Endothelial cell of umbilical vein (primary cell): ENCODE measurements at regions not wholly inside any gene's neighbourhood (a gene's known extent, or its start where the extent isn't known, plus 50 kb on each side); places are given as distances from the start of the nearest gene placed in this dataset.

Experiments used
- BruUV-seq: library from RNA; stranded (reverse); fragments of 400-500 nt; replicated peaks from 2 replicates; lab custom pipeline; 2021; lab: Mats Ljungman, UMichigan
- CTCF ChIA-PET: fragments of 300-600, 350-600 bp; sonication (Branson Sonifier 250); formaldehyde crosslinking; loops from one replicate; lab custom pipeline; 2021; ENCODE audit warnings: antibody characterized with exemption, inconsistent platforms; lab: Charles Lee
- POLR2A ChIA-PET: fragments of 300-600, 350-600 bp; sonication (Branson Sonifier 250); formaldehyde crosslinking; loops from one replicate; lab custom pipeline; 2021; ENCODE audit warnings: antibody characterized with exemption, inconsistent platforms; lab: Charles Lee
- DNase-seq: peaks from one replicate; pipeline ENCODE4 v3.0.0-alpha.2; 2011; ENCODE audit warnings: low read depth, low spot score
- FAIRE-seq: peaks from 2 replicates; lab custom pipeline; 2011; peaks lifted over from hg19 to GRCh38; lab: Jason Lieb, UNC
- H2AFZ ChIP-seq: 2 replicates; pipeline ENCODE4 v1.6.0; 2012; ENCODE audit warnings: low read depth, low read length, control low read depth, inconsistent platforms
- H3K27ac ChIP-seq: 2 replicates; pipeline ENCODE4 v1.5.1; 2011; ENCODE audit warnings: low read depth, mild to moderate bottlenecking, control low read depth, low read length, moderate library complexity; ENCODE audit not compliant: insufficient read depth
- H3K27me3 ChIP-seq, 2 experiments: 2 replicates each; pipeline versions ENCODE4 v1.6.0 to v1.6.1; 2011; ENCODE audit warnings: low read length in 2 of 2, mixed read lengths in 1 of 2; ENCODE audit not compliant: control insufficient read depth in 2 of 2, insufficient read depth in 2 of 2
- H3K36me3 ChIP-seq, 2 experiments: 2 replicates in 1 of 2; 3 replicates in 1 of 2; pipeline ENCODE4 v1.5.1; 2011; ENCODE audit warnings: low read length in 2 of 2, mild to moderate bottlenecking in 1 of 2, moderate library complexity in 1 of 2; ENCODE audit not compliant: control insufficient read depth in 2 of 2, insufficient read depth in 2 of 2; ENCODE audit errors: extremely low read depth in 1 of 2
- H3K4me1 ChIP-seq: 3 replicates; pipeline ENCODE4 v1.5.1; 2011; ENCODE audit warnings: mild to moderate bottlenecking, low read length; ENCODE audit not compliant: control insufficient read depth, insufficient read depth; ENCODE audit errors: extremely low read depth
- H3K4me2 ChIP-seq: 2 replicates; pipeline ENCODE4 v1.6.1; 2011; ENCODE audit warnings: low read length, control low read depth, mixed read lengths; ENCODE audit not compliant: insufficient read depth
- H3K4me3 ChIP-seq, 3 experiments: fragments of 200-600 bp in 1 of 3; sonication (generic), shearing (Covaris generic) in 1 of 3; replicated peaks in 1 of 3; 2 replicates each; pipeline ENCODE4 v1.5.1; 2011 to 2016; ENCODE audit warnings: control low read depth in 3 of 3, low read length in 3 of 3, mild to moderate bottlenecking in 2 of 3, inconsistent platforms in 1 of 3, low read depth in 1 of 3, moderate library complexity in 1 of 3; ENCODE audit not compliant: insufficient read depth in 1 of 3
- H3K79me2 ChIP-seq: 2 replicates; pipeline ENCODE4 v1.6.0; 2012; ENCODE audit warnings: low read length, inconsistent platforms; ENCODE audit not compliant: control insufficient read depth, insufficient read depth
- H3K9ac ChIP-seq: replicated peaks from 2 replicates; pipeline ENCODE3; 2011; ENCODE audit warnings: low read length, control low read depth; ENCODE audit not compliant: insufficient read depth; ENCODE audit errors: extremely low read depth
- H3K9me1 ChIP-seq: replicated peaks from 3 replicates; pipeline ENCODE4 v1.6.0; 2011; ENCODE audit warnings: mild to moderate bottlenecking, low read length; ENCODE audit not compliant: control insufficient read depth, insufficient read depth; ENCODE audit errors: extremely low read depth
- H3K9me3 ChIP-seq: replicated peaks from 2 replicates; pipeline ENCODE4 v1.5.1; 2012; ENCODE audit warnings: low read length, inconsistent platforms; ENCODE audit not compliant: control insufficient read depth, insufficient read depth
- H4K20me1 ChIP-seq: replicated peaks from 2 replicates; pipeline ENCODE3; 2011; ENCODE audit warnings: mild to moderate bottlenecking, low read length; ENCODE audit not compliant: control insufficient read depth, insufficient read depth; ENCODE audit errors: extremely low read depth
- EZH2 ChIP-seq: IDR thresholded peaks from 2 replicates; pipeline ENCODE4 v1.6.1; 2012; ENCODE audit warnings: borderline replicate concordance, low read depth, mild to moderate bottlenecking, moderate library complexity, low read length, inconsistent platforms; ENCODE audit not compliant: severe bottlenecking
- FOS ChIP-seq: IDR thresholded peaks from 2 replicates; pipeline ENCODE4 v1.6.1; 2011; ENCODE audit warnings: mild to moderate bottlenecking, low read length, moderate library complexity, borderline replicate concordance; ENCODE audit not compliant: insufficient read depth
- GATA2 ChIP-seq: IDR thresholded peaks from 2 replicates; pipeline ENCODE4 v1.7.0; 2011; ENCODE audit warnings: low read depth, mild to moderate bottlenecking, moderate library complexity, mixed read lengths, low read length; ENCODE audit not compliant: insufficient read length, insufficient read depth
- JUN ChIP-seq: IDR thresholded peaks from 2 replicates; pipeline ENCODE4 v1.6.1; 2011; ENCODE audit warnings: borderline replicate concordance, low read depth; ENCODE audit not compliant: insufficient read length, insufficient read depth
- MYC ChIP-seq: IDR thresholded peaks from one replicate; pipeline ENCODE4 v1.6.1; 2011; ENCODE audit warnings: mild to moderate bottlenecking, low read depth, low read length
- POLR2A ChIP-seq: IDR thresholded peaks from 2 replicates; pipeline ENCODE4 v1.6.1; 2012; ENCODE audit warnings: low read depth, mild to moderate bottlenecking, control low read depth, low read length
- POLR2AphosphoS5 ChIP-seq: IDR thresholded peaks from 2 replicates; pipeline ENCODE4 v1.6.1; 2012; ENCODE audit warnings: low read depth, mild to moderate bottlenecking, control low read depth, low read length, moderate library complexity; ENCODE audit not compliant: insufficient read depth
- dilution Hi-C: fragments of 300-500 bp; cut with MboI; formaldehyde crosslinking; loops from one replicate; pipeline ENCODE4 v1.15.0; 2019; ENCODE audit warnings: low sequenced_read_pairs; ENCODE audit not compliant: extremely low pct_ligation_motif_present
- intact Hi-C: fragments of 100-400 bp; cut with micrococcal nuclease; formaldehyde crosslinking; loops from one replicate; pipeline ENCODE4 v1.10.0; 2022
- TF ChIP-seq, protein P1 (sequence below): IDR thresholded peaks from 2 replicates; pipeline ENCODE4 v1.6.1; 2011; ENCODE audit not compliant: insufficient read depth, insufficient read length
- TF ChIP-seq, protein P2 (sequence below), 2 donors: IDR thresholded peaks; 1 replicate in 1 of 2; 2 replicates in 1 of 2; pipeline ENCODE4 v1.5.1; 2011; ENCODE audit warnings: low read length in 2 of 2, mild to moderate bottlenecking in 2 of 2, moderate library complexity in 2 of 2, control low read depth in 1 of 2, inconsistent platforms in 1 of 2, low read depth in 1 of 2; ENCODE audit not compliant: insufficient read depth in 1 of 2; ENCODE audit errors: extremely low read depth in 1 of 2

- ChIA-PET CTCF (interaction anchor here (1.3 kb wide), 1 partner anchor 26 kb away, joined by 3 read pairs; no protein-coding TSS in a partner anchor), POLR2A (no interaction called here)
- no peaks in the 10 kb centered on the region for H3K27me3 ChIP-seq
- intact Hi-C loops (no loop called here), dilution Hi-C loops (no loop called here)
- no peak for FAIRE-seq
- H3K79me2 ChIP-seq = no peaks in the 10 kb centered on the region
- H3K9me3 ChIP-seq = no peaks in the 10 kb centered on the region
- no peak overlapping the region for H3K27ac ChIP-seq
- H3K4me2 ChIP-seq = no peak overlapping the region
- H3K9ac ChIP-seq = no peak overlapping the region
- no peak overlapping the region for H3K4me3 ChIP-seq
- no peaks in the 10 kb centered on the region for H3K36me3 ChIP-seq
- no peak for DNase-seq
- TF ChIP-seq POLR2AphosphoS5 (no peak), FOS (no peak), EZH2 (no peak), JUN (no peak), POLR2A (no peak), MYC (no peak), GATA2 (no peak)
- TF ChIP-seq, protein P1, sequence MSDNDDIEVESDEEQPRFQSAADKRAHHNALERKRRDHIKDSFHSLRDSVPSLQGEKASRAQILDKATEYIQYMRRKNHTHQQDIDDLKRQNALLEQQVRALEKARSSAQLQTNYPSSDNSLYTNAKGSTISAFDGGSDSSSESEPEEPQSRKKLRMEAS = no peak
- TF ChIP-seq, protein P2, sequence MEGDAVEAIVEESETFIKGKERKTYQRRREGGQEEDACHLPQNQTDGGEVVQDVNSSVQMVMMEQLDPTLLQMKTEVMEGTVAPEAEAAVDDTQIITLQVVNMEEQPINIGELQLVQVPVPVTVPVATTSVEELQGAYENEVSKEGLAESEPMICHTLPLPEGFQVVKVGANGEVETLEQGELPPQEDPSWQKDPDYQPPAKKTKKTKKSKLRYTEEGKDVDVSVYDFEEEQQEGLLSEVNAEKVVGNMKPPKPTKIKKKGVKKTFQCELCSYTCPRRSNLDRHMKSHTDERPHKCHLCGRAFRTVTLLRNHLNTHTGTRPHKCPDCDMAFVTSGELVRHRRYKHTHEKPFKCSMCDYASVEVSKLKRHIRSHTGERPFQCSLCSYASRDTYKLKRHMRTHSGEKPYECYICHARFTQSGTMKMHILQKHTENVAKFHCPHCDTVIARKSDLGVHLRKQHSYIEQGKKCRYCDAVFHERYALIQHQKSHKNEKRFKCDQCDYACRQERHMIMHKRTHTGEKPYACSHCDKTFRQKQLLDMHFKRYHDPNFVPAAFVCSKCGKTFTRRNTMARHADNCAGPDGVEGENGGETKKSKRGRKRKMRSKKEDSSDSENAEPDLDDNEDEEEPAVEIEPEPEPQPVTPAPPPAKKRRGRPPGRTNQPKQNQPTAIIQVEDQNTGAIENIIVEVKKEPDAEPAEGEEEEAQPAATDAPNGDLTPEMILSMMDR (IDR thresholded peaks at IDR 0.05; ENCODE audit: extremely low read depth in 1 of 2, insufficient read depth in 1 of 2, low read depth in 1 of 2, low read length in 2 of 2) = no peak
- H3K9me1 ChIP-seq = no peaks in the 10 kb centered on the region
- no peaks in the 10 kb centered on the region for H4K20me1 ChIP-seq
- no peak overlapping the region for H2AFZ ChIP-seq
- BruUV-seq = no TSS peak
- no peaks in the 10 kb centered on the region for H3K4me1 ChIP-seq
Observed at GRCh38 chr6:153325661-153326060, 194.6 kb upstream of the RGS17 start.
